Panc1 (cell line): ENCODE measurements at regions not wholly inside any gene's neighbourhood (a gene's known extent, or its start where the extent isn't known, plus 50 kb on each side); places are given as distances from the start of the nearest gene placed in this dataset.
"Not testable (repeated sequence)": the region's sequence is repeated elsewhere in the genome, so short reads cannot be mapped to it uniquely, and the experiment has no call there.

ENCODE experiments used
- ATAC-seq: fragments of 200-7000 bp; cut with Tn5 transposase; 2 replicates; pipeline ENCODE4 v1.9.1; 2020; ENCODE audit warnings: mild to moderate bottlenecking, moderate library complexity
- BruUV-seq: library from RNA; stranded (reverse); fragments of 400-500 nt; replicated peaks from 2 replicates; lab custom pipeline; 2021; lab: Mats Ljungman, UMichigan
- CTCF ChIA-PET: fragments of 300-600 bp; sonication (Branson Sonifier 250); formaldehyde crosslinking; loops from one replicate; lab custom pipeline; 2022; ENCODE audit warnings: antibody characterized with exemption; lab: Charles Lee
- POLR2A ChIA-PET: fragments of 300-600 bp; sonication (Branson Sonifier 250); formaldehyde crosslinking; loops from one replicate; lab custom pipeline; 2022; ENCODE audit warnings: antibody characterized with exemption; lab: Charles Lee
- DNase-seq: peaks from one replicate; pipeline ENCODE4 v3.0.0-alpha.2; 2010; ENCODE audit warnings: low read depth, low spot score
- H3K27ac ChIP-seq: 2 replicates; pipeline ENCODE4 v1.5.1; 2011; ENCODE audit warnings: mild to moderate bottlenecking, low read length, inconsistent platforms
- H3K27me3 ChIP-seq: fragments of 200-500 bp; sonication (Bioruptor generic); 2 replicates; pipeline ENCODE4 v1.6.0; 2014; ENCODE audit warnings: low read length, inconsistent platforms; ENCODE audit not compliant: control insufficient read depth, insufficient read depth
- H3K36me3 ChIP-seq: fragments of 200-500 bp; sonication (Bioruptor generic); 2 replicates; pipeline ENCODE4 v1.5.1; 2014; ENCODE audit warnings: inconsistent platforms, mild to moderate bottlenecking, low read length, moderate library complexity; ENCODE audit not compliant: control insufficient read depth, insufficient read depth
- H3K4me1 ChIP-seq: 2 replicates; pipeline ENCODE4 v1.5.1; 2011; ENCODE audit warnings: inconsistent platforms, mild to moderate bottlenecking, low read length, moderate library complexity; ENCODE audit not compliant: control insufficient read depth, insufficient read depth
- H3K4me3 ChIP-seq, 2 experiments: 2 replicates each; pipeline ENCODE4 v1.5.1; 2011 to 2012; ENCODE audit warnings: low read depth in 2 of 2, low read length in 2 of 2, mild to moderate bottlenecking in 2 of 2, inconsistent platforms in 1 of 2, moderate library complexity in 1 of 2
- H3K9me3 ChIP-seq: fragments of 200-500 bp; sonication (Bioruptor generic); 2 replicates; pipeline ENCODE4 v1.5.1; 2014; ENCODE audit warnings: low read depth, mild to moderate bottlenecking, inconsistent platforms, low read length, moderate library complexity; ENCODE audit not compliant: control insufficient read depth, insufficient read depth
- CTCF ChIP-seq: fragments of 450-650 bp; IDR thresholded peaks from 2 replicates; pipeline ENCODE4 v1.5.1; 2017; ENCODE audit warnings: mild to moderate bottlenecking
- POLR2AphosphoS5 ChIP-seq: IDR thresholded peaks from 2 replicates; pipeline ENCODE4 v1.6.1; 2012; ENCODE audit warnings: mild to moderate bottlenecking, low read depth, low read length, moderate library complexity
- SIN3A ChIP-seq: IDR thresholded peaks from 2 replicates; pipeline ENCODE4 v1.6.1; 2012; ENCODE audit warnings: low read depth, mild to moderate bottlenecking, low read length, moderate library complexity, borderline replicate concordance; ENCODE audit not compliant: insufficient read depth
- TCF7L2 ChIP-seq: IDR thresholded peaks from 2 replicates; pipeline ENCODE4 v1.6.1; 2011; ENCODE audit warnings: mild to moderate bottlenecking, low read depth, low read length, inconsistent platforms
- in situ Hi-C: cut with HindIII; loops from 2 replicates; pipeline ENCODE4 v1.10.0; 2016; ENCODE audit warnings: low sequenced_read_pairs, low pct_unique_long_range_greater_than_20kb
- intact Hi-C: fragments of 100-400 bp; cut with micrococcal nuclease; formaldehyde crosslinking; loops from one replicate; pipeline ENCODE4 v1.10.0; 2022; ENCODE audit not compliant: unreplicated experiment
- TF ChIP-seq, protein P1 (sequence below), 2 experiments: IDR thresholded peaks; 2 replicates each; pipeline ENCODE4 v1.6.1; 2011 to 2012; ENCODE audit warnings: low read depth in 2 of 2, control low read depth in 1 of 2, low read length in 1 of 2, mild to moderate bottlenecking in 1 of 2, moderate library complexity in 1 of 2; ENCODE audit not compliant: insufficient read depth in 1 of 2

DNA sequence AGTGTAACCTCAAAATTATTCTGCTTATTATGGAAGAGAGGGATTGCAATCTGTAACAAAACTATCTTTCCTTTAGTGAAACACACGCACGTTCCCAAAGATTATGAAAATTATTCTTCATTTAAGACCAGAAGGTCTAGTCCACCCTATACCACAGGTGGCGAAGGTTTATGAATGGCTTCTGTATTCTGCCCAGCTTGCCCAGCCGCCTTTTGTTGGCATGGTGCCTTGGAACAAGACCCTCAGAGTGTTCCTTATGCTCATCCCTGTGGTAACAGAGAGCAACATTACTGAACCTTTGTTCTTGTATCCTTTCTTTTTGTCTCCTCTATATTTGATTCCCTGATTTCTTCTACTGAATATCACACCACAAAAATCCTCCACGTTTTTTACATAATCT lies 116.4 kb downstream of the FAR1 start:
- H3K4me1 ChIP-seq = no peaks in the 10 kb centered on the region
- intact Hi-C loops = no loop called here
- no peak for ATAC-seq
- TF ChIP-seq TCF7L2 (no peak), SIN3A (no peak), POLR2AphosphoS5 (no peak), CTCF (no peak)
- no TSS peak for BruUV-seq
- H3K27me3 ChIP-seq = peaks cover 3% of the 10 kb centered on the region
- H3K27ac ChIP-seq = no peak overlapping the region
- no peaks in the 10 kb centered on the region for H3K9me3 ChIP-seq
- no peak overlapping the region for H3K4me3 ChIP-seq
- POLR2A ChIA-PET = no interaction called here
- in situ Hi-C loops = no loop called here
- CTCF ChIA-PET = no interaction called here
- no peak for DNase-seq
- no peaks in the 10 kb centered on the region for H3K36me3 ChIP-seq

DNA sequence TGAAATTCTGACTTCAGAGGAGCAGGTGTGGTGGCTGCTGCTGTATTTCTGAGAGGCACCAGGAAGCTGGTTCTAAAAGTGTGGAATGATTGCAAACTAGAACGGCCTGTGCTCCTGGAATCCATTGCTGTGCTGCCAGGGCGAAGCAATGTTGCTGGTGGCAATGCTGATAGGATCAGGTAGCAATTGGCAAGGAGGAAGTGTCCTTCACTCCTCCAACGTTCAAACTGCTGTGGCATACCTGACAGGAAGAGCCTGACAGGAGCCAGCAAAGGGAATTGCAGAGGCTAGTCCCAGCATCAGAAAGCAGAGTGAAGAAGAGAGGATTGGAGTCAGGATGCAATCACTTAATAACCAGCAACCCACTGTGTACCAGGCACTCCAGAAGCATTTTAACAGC lies 118.2 kb downstream of the FAR1 start:
- in situ Hi-C loops = no loop called here
- no peaks in the 10 kb centered on the region for H3K9me3 ChIP-seq
- ChIA-PET POLR2A (no interaction called here), CTCF (no interaction called here)
- H3K4me3 ChIP-seq = no peak overlapping the region
- TF ChIP-seq SIN3A (no peak), TCF7L2 (no peak), CTCF (no peak), POLR2AphosphoS5 (no peak)
- TF ChIP-seq, protein P1, sequence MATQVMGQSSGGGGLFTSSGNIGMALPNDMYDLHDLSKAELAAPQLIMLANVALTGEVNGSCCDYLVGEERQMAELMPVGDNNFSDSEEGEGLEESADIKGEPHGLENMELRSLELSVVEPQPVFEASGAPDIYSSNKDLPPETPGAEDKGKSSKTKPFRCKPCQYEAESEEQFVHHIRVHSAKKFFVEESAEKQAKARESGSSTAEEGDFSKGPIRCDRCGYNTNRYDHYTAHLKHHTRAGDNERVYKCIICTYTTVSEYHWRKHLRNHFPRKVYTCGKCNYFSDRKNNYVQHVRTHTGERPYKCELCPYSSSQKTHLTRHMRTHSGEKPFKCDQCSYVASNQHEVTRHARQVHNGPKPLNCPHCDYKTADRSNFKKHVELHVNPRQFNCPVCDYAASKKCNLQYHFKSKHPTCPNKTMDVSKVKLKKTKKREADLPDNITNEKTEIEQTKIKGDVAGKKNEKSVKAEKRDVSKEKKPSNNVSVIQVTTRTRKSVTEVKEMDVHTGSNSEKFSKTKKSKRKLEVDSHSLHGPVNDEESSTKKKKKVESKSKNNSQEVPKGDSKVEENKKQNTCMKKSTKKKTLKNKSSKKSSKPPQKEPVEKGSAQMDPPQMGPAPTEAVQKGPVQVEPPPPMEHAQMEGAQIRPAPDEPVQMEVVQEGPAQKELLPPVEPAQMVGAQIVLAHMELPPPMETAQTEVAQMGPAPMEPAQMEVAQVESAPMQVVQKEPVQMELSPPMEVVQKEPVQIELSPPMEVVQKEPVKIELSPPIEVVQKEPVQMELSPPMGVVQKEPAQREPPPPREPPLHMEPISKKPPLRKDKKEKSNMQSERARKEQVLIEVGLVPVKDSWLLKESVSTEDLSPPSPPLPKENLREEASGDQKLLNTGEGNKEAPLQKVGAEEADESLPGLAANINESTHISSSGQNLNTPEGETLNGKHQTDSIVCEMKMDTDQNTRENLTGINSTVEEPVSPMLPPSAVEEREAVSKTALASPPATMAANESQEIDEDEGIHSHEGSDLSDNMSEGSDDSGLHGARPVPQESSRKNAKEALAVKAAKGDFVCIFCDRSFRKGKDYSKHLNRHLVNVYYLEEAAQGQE (IDR thresholded peaks at IDR 0.05; ENCODE audit: insufficient read depth in 1 of 2, low read depth in 2 of 2, low read length in 1 of 2) = no peak
- no peaks in the 10 kb centered on the region for H3K4me1 ChIP-seq
- BruUV-seq = no TSS peak
- no peak for ATAC-seq
- intact Hi-C loops = no loop called here
- peaks cover 2% of the 10 kb centered on the region; the same call in 1 of the 2 replicates for H3K27me3 ChIP-seq
- no peaks in the 10 kb centered on the region for H3K36me3 ChIP-seq
- no peak overlapping the region for H3K27ac ChIP-seq
- DNase-seq = no peak

DNA sequence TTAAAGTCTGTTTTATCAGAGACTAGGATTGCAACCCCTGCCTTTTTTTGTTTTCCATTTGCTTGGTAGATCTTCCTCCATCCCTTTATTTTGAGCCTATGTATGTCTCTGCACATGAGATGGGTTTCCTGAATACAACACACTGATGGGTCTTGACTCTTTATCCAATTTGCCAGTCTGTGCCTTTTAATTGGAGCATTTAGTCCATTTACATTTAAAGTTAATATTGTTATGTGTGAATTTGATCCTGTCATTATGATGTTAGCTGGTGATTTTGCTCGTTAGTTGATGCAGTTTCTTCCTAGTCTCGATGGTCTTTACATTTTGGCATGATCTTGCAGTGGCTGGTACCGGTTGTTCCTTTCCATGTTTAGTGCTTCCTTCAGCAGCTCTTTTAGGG lies 129.1 kb downstream of the FAR1 start:
- intact Hi-C loops, ATAC-seq, BruUV-seq, CTCF ChIA-PET, in situ Hi-C loops, H3K4me3 ChIP-seq, H3K4me1 ChIP-seq, POLR2A ChIA-PET, H3K36me3 ChIP-seq, H3K27ac ChIP-seq, H3K9me3 ChIP-seq, DNase-seq, H3K27me3 ChIP-seq: not testable (repeated sequence)
